ENCODE measurements at regions not wholly inside any gene's neighbourhood (a gene's known extent, or its start where the extent isn't known, plus 50 kb on each side); places are given as distances from the start of the nearest gene placed in this dataset.

- H3K9me2 ChIP-seq (replicated peaks; ENCODE audit: insufficient read depth) = no peaks in the 10 kb centered on the region
- H3K4me2 ChIP-seq = no peak overlapping the region
- H3K27ac ChIP-seq = no peak overlapping the region
- TF ChIP-seq CTCF (IDR thresholded peaks at IDR 0.05; ENCODE audit: poor library complexity) = no peak
- H3K4me3 ChIP-seq = no peak overlapping the region
- no peaks in the 10 kb centered on the region for H3K27me3 ChIP-seq
- no peak overlapping the region for H2AFZ ChIP-seq
- H3K79me2 ChIP-seq = no peaks in the 10 kb centered on the region
- whole genome bisulfite sequencing (ENCODE audit: low lambda C conversion rate, missing lambda C conversion rate) = 76% methylated on average over 2 of the region's 2 CpGs
- H3K4me1 ChIP-seq (ENCODE audit: insufficient read depth) = no peaks in the 10 kb centered on the region
- H3K9me3 ChIP-seq (ENCODE audit: low read depth) = no peaks in the 10 kb centered on the region
- no peak for DNase-seq (ENCODE audit: low spot score)
- H3K36me3 ChIP-seq (replicated peaks; ENCODE audit: insufficient read depth, low read depth) = no peaks in the 10 kb centered on the region
- H4K20me1 ChIP-seq (ENCODE audit: insufficient read depth, poor library complexity, severe bottlenecking) = no peaks in the 10 kb centered on the region
Measured at GRCh38 chr1:213602796-213603486, 384.8 kb upstream of the PROX1 start.

- H3K4me1 ChIP-seq (ENCODE audit: insufficient read depth) = no peaks in the 10 kb centered on the region
- no peaks in the 10 kb centered on the region for H3K9me3 ChIP-seq (ENCODE audit: low read depth)
- no peaks in the 10 kb centered on the region for H3K27me3 ChIP-seq
- no peaks in the 10 kb centered on the region for H3K9me2 ChIP-seq (replicated peaks; ENCODE audit: insufficient read depth)
- TF ChIP-seq EZH2 (IDR thresholded peaks at IDR 0.05; ENCODE audit: borderline replicate concordance) (no peak), CTCF (IDR thresholded peaks at IDR 0.05; ENCODE audit: poor library complexity) (no peak), EZH2phosphoT487 (IDR thresholded peaks at IDR 0.05; ENCODE audit: low read depth, severe bottlenecking, unreplicated experiment) (no peak)
- no peak for DNase-seq (ENCODE audit: low spot score)
- H3K4me2 ChIP-seq = no peak overlapping the region
- no peak overlapping the region for H2AFZ ChIP-seq
- H3K79me2 ChIP-seq = no peaks in the 10 kb centered on the region
- no peak overlapping the region for H3K27ac ChIP-seq
- no peaks in the 10 kb centered on the region for H4K20me1 ChIP-seq (ENCODE audit: insufficient read depth, poor library complexity, severe bottlenecking)
- no peaks in the 10 kb centered on the region for H3K36me3 ChIP-seq (replicated peaks; ENCODE audit: insufficient read depth, low read depth)
- 85% methylated on average over 4 of the region's 4 CpGs for WGBS (ENCODE audit: low lambda C conversion rate, missing lambda C conversion rate)
- no peak overlapping the region for H3K4me3 ChIP-seq
Measured at GRCh38 chr1:213604477-213604876, 383.3 kb upstream of the PROX1 start.

- Histone ChIP-seq H3K79me2 (no peaks in the 10 kb centered on the region), H2AFZ (no peak overlapping the region), H3K27me3 (no peaks in the 10 kb centered on the region), H3K36me3 (replicated peaks; ENCODE audit: insufficient read depth, low read depth) (no peaks in the 10 kb centered on the region), H3K27ac (no peak overlapping the region), H3K4me2 (no peak overlapping the region), H3K4me3 (no peak overlapping the region), H3K9me2 (replicated peaks; ENCODE audit: insufficient read depth) (no peaks in the 10 kb centered on the region), H3K9me3 (ENCODE audit: low read depth) (no peaks in the 10 kb centered on the region), H4K20me1 (ENCODE audit: insufficient read depth, poor library complexity, severe bottlenecking) (no peaks in the 10 kb centered on the region), H3K4me1 (ENCODE audit: insufficient read depth) (no peaks in the 10 kb centered on the region)
- WGBS (ENCODE audit: low lambda C conversion rate, missing lambda C conversion rate) = 65% methylated on average over 9 of the region's 9 CpGs
- no peak for TF ChIP-seq CTCF (IDR thresholded peaks at IDR 0.05; ENCODE audit: poor library complexity)
- TF ChIP-seq EZH2phosphoT487 (IDR thresholded peaks at IDR 0.05; ENCODE audit: low read depth, severe bottlenecking, unreplicated experiment) = no peak
- TF ChIP-seq EZH2 (IDR thresholded peaks at IDR 0.05; ENCODE audit: borderline replicate concordance) = no peak
- DNase-seq (ENCODE audit: low spot score) = no peak
Measured at GRCh38 chr1:213605732-213606131, 382.0 kb upstream of the PROX1 start.

Data from hepatocyte (in vitro differentiated cells).